ENCODE measurements at regions not wholly inside any gene's neighbourhood (a gene's known extent, or its start where the extent isn't known, plus 50 kb on each side); places are given as distances from the start of the nearest gene placed in this dataset.

- intact Hi-C loops (cut with micrococcal nuclease), result no loop called here
- Histone ChIP-seq H3K79me2 (ENCODE audit: low read length) (peaks cover 69% of the 10 kb centered on the region), H4K20me1 (ENCODE audit: low read length) (peaks cover 4% of the 10 kb centered on the region; the same call in 1 of the 2 replicates), H3K27ac (ENCODE audit: low read length) (no peak overlapping the region), H3K27me3 (ENCODE audit: low read length) (no peaks in the 10 kb centered on the region), H3K9me3 (ENCODE audit: low read length) (no peaks in the 10 kb centered on the region), H3K9ac (ENCODE audit: low read length) (no peak overlapping the region), H3K4me3 (ENCODE audit: low read length) (no peak overlapping the region), H3K36me3 (ENCODE audit: low read depth, low read length) (no peaks in the 10 kb centered on the region), H3K9me2 (replicated peaks; ENCODE audit: low read length) (no peaks in the 10 kb centered on the region), H3K4me2 (ENCODE audit: low read length) (no peak overlapping the region), H3K4me1 (ENCODE audit: insufficient read depth, low read length) (peaks cover 13% of the 10 kb centered on the region), H2AFZ (ENCODE audit: low read length) (no peak overlapping the region), H3F3A (ENCODE audit: low read length, unreplicated experiment) (no peaks in the 10 kb centered on the region)
- BruUV-seq (replicated peaks), result no TSS peak
- TF ChIP-seq EZH2 (IDR thresholded peaks at IDR 0.05; ENCODE audit: low read length, unreplicated experiment) (no peak), CTCF (conservative IDR thresholded peaks at IDR 0.05; ENCODE audit: low read depth, low read length) (no peak), EZH2phosphoT487 (IDR thresholded peaks at IDR 0.05; ENCODE audit: borderline replicate concordance, low read length) (no peak)
- ChIA-PET POLR2A (ENCODE audit: unreplicated experiment) (no interaction called here), CTCF (no interaction called here)
- ATAC-seq (no peak), DNase-seq (no peak)
These were observed 236.5 kb downstream of the HAUS1 start for GRCh38 chr18:46340716-46341115.

GRCh38 chr18:46341986-46342525 lies 237.9 kb downstream of the HAUS1 start:
- no peak overlapping the region for H3K27ac ChIP-seq (ENCODE audit: low read length)
- no peak overlapping the region for H2AFZ ChIP-seq (ENCODE audit: low read length)
- intact Hi-C loops (cut with micrococcal nuclease), result no loop called here
- TF ChIP-seq EZH2 (IDR thresholded peaks at IDR 0.05; ENCODE audit: low read length, unreplicated experiment), result no peak
- TF ChIP-seq CTCF (conservative IDR thresholded peaks at IDR 0.05; ENCODE audit: low read depth, low read length), result no peak
- no peak for TF ChIP-seq EZH2phosphoT487 (IDR thresholded peaks at IDR 0.05; ENCODE audit: borderline replicate concordance, low read length)
- ATAC-seq (no peak), DNase-seq (no peak)
- H3K4me1 ChIP-seq (ENCODE audit: insufficient read depth, low read length), result peaks cover 5% of the 10 kb centered on the region
- H3K36me3 ChIP-seq (ENCODE audit: low read depth, low read length), result no peaks in the 10 kb centered on the region
- H3K9me3 ChIP-seq (ENCODE audit: low read length), result no peaks in the 10 kb centered on the region
- no peaks in the 10 kb centered on the region for H3F3A ChIP-seq (ENCODE audit: low read length, unreplicated experiment)
- POLR2A ChIA-PET (ENCODE audit: unreplicated experiment), result no interaction called here
- peaks cover 55% of the 10 kb centered on the region for H3K79me2 ChIP-seq (ENCODE audit: low read length)
- H3K9ac ChIP-seq (ENCODE audit: low read length), result no peak overlapping the region
- CTCF ChIA-PET, result no interaction called here
- no TSS peak for BruUV-seq (replicated peaks)
- no peaks in the 10 kb centered on the region for H3K27me3 ChIP-seq (ENCODE audit: low read length)
- H3K4me2 ChIP-seq (ENCODE audit: low read length), result no peak overlapping the region
- H4K20me1 ChIP-seq (ENCODE audit: low read length), result no peaks in the 10 kb centered on the region
- no peak overlapping the region for H3K4me3 ChIP-seq (ENCODE audit: low read length)
- H3K9me2 ChIP-seq (replicated peaks; ENCODE audit: low read length), result no peaks in the 10 kb centered on the region

- Histone ChIP-seq H3K4me3 (ENCODE audit: low read length) (no peak overlapping the region), H3K36me3 (ENCODE audit: low read depth, low read length) (no peaks in the 10 kb centered on the region), H3K4me2 (ENCODE audit: low read length) (no peak overlapping the region), H3K9me3 (ENCODE audit: low read length) (no peaks in the 10 kb centered on the region), H3K79me2 (ENCODE audit: low read length) (peaks cover 43% of the 10 kb centered on the region), H3K9me2 (replicated peaks; ENCODE audit: low read length) (no peaks in the 10 kb centered on the region), H3K9ac (ENCODE audit: low read length) (no peak overlapping the region), H4K20me1 (ENCODE audit: low read length) (no peaks in the 10 kb centered on the region), H2AFZ (ENCODE audit: low read length) (no peak overlapping the region), H3K27me3 (ENCODE audit: low read length) (no peaks in the 10 kb centered on the region), H3K27ac (ENCODE audit: low read length) (no peak overlapping the region), H3K4me1 (ENCODE audit: insufficient read depth, low read length) (peaks cover 5% of the 10 kb centered on the region), H3F3A (ENCODE audit: low read length, unreplicated experiment) (no peaks in the 10 kb centered on the region)
- POLR2A ChIA-PET (ENCODE audit: unreplicated experiment), result no interaction called here
- CTCF ChIA-PET, result interaction anchor here (0.8 kb wide), 1 partner anchor 62 kb away, joined by 10 read pairs; no protein-coding TSS in a partner anchor
- TF ChIP-seq EZH2 (IDR thresholded peaks at IDR 0.05; ENCODE audit: low read length, unreplicated experiment) (no peak), EZH2phosphoT487 (IDR thresholded peaks at IDR 0.05; ENCODE audit: borderline replicate concordance, low read length) (no peak), CTCF (conservative IDR thresholded peaks at IDR 0.05; ENCODE audit: low read depth, low read length) (no peak)
- ATAC-seq, result no peak
- BruUV-seq (replicated peaks), result no TSS peak
- no peak for DNase-seq
- intact Hi-C loops (cut with micrococcal nuclease), result no loop called here
These were observed 239.3 kb downstream of the HAUS1 start for GRCh38 chr18:46343456-46343855.
